ENCODE measurements at regions not wholly inside any gene's neighbourhood (a gene's known extent, or its start where the extent isn't known, plus 50 kb on each side); places are given as distances from the start of the nearest gene placed in this dataset.

GRCh38 chr9:8096091-8096490, 296.5 kb upstream of the DMAC1 start:
- TF ChIP-seq EZH2 (IDR thresholded peaks at IDR 0.05) (no peak), CTCF (IDR thresholded peaks at IDR 0.05) (no peak)
